ENCODE measurements at regions not wholly inside any gene's neighbourhood (a gene's known extent, or its start where the extent isn't known, plus 50 kb on each side); places are given as distances from the start of the nearest gene placed in this dataset.

DNA sequence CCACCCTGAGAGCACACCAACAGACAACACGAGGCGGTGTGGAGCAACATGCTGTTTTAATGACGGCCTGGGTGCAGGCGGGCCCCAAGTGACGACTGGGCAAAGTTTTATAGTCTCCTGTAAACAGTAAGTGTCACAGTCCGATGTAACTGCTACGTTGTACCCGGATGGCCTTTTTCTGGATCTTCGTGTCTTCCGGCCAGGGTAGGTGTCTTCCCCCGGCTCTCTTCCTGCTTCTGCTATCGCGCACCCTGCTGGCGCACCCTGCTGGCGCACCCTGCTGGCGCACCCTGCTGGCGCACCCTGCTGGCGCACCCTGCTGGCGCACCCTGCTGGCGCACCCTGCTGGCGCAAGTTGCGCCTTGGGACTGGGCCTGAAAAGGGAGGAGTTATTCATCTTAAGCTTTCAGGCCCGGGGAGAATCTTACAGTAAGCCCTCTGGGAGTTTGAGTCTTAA is 143.0 kb upstream of the TARS1 start:
- no peak for DNase-seq (ENCODE audit: low read depth)

DNA sequence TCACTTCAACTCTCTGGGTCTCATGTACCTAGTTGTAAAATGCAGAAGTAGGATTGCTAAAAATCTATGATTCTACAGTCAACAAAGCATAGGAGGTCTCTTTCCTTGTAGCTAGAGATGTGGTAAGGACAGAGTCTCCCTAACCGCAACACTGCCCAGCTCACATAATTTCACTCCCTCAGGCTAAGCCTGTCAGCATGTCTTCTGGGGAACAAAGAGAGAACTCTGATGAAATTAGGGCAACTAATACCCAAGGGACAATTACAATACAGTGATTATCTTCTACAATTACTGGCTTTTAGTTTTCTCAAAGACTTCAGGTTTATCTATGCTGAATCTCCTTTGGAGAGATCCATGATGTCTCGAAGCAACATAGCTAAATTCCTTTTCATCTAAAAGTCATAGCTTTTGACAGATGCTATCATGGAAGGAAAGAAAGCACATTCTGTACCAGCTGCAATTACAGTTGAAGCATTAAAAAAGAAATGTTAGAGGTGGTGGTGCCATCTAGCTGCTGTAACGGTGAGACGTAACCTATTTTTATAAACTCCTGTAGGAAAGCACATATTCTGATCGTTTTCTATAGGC is 141.1 kb upstream of the TARS1 start:
- no peak for DNase-seq (ENCODE audit: low read depth)

DNA sequence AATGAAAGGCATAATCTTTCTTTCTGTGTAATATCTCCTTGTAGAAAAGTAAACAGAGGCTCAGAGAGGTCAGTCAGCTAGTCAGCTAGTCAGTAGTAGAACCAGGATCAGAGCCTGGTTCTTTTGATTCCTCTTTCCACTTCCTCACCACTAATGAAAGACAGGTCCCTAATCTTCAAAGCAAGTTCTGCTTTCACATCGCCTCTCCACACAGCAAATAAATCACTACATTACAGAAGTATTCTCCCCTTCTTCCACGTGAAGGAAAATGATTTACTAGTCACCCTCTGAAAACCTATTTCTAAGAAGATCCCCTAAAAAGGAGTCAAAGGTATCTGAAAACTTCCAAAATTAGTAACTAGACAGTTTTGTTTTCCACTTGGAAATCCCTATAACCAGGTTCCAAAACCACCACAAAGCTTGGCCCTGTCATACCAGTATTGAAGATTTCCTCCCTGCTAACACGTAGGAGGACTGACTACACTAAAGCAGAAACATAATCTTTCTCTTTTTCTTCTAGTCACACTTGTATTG is 140.5 kb upstream of the TARS1 start:
- DNase-seq (ENCODE audit: low read depth), result no peak

DNA sequence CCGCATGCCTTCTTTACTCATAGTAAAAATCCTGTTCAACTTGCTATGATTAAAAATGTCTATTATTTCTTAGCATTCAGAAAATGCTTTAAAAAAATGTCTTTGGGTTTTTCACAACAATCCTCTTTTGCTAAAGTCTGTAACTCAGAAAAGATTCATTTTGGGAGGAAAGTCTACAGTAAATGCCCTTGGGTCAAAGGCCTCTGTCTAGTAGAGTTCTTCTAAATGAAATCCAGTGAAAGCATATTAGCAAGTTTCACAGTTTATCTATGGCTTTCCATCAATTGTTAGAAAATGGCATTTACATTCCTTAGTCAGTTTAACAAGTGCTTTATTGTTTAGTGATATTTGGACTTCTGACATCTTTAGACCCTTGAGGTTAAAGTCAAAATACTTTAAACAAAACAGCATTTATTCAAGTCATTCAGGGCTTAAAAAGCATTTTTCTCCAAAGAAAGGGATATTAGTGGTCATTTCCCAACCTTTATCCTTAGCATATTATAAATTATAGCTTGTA is 137.1 kb upstream of the TARS1 start:
- no peak for DNase-seq (ENCODE audit: low read depth)

DNA sequence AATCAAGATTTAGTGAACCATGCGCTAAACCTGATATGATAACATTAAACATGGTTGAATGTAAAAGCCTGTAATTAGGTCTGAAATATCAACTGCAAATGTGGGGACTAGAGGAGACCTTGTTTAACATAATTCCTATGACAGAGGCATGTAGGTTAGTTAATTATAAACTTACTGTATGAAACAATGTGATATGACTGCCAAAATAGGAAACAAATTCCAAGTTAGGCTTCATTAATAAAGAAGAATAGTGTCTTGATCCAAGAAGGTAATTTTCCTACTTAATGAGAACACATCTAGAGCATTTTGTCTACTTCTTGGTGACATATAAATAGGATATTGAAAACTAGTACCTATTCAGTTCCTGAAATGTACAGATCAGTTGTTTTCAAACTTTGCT is 136.2 kb upstream of the TARS1 start:
- DNase-seq (ENCODE audit: low read depth), result no peak

DNA sequence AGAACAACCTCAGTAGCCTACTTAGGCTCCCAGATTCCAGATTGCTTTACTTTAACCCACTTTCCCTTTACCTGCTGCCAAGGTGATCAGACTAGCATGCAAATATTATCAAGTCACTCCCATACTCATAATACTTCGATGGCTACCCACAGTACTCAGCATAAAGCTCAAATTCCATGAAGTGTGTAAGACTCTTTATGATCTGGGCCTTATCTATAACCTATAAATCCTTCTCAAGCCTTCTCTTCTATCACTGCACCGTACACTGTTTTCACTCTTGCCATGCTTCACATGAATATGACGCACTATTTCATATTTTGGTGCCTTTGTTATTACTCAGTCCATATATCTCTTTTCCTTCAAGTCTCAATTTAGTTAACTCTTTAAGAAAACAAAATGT is 135.2 kb upstream of the TARS1 start:
- no peak for DNase-seq (ENCODE audit: low read depth)

DNA sequence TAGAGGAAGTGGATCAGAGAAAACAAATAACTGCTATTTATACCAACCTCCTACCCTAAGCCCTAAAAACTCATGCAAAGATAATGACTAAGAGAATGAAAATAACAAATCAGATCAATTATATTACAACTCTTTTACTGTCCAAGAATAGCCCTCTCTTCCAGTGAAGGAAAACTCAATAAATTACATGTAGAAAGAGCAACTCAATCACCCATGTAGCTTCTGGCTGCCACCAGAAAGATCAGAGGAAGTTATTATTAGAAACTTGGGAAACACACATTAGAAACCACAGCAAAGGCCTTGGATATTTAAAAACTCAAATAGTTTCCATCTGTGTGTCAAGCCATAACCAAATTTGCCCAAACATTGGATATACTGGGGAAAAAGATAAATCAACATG is 134.0 kb upstream of the TARS1 start:
- DNase-seq (ENCODE audit: low read depth), result no peak

DNA sequence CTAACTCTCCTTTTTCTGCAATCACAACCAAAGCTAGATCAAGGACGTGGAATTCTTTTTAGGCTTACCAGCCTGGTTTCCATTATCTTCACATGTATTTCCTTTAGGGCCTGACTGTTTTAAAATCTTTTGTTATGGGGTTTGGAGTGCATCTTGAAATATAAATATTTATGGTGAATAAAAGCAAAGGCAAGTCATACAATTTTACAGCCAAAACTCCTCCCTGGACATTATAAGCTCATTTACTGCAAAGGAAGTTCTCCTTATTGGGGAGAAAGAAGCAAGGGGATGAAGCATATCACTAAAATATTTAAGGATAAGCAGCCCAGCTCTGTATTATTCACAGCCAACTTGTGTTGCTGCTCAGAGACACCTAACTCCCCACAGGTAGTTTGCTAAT is 132.2 kb upstream of the TARS1 start:
- DNase-seq (ENCODE audit: low read depth), result no peak

DNA sequence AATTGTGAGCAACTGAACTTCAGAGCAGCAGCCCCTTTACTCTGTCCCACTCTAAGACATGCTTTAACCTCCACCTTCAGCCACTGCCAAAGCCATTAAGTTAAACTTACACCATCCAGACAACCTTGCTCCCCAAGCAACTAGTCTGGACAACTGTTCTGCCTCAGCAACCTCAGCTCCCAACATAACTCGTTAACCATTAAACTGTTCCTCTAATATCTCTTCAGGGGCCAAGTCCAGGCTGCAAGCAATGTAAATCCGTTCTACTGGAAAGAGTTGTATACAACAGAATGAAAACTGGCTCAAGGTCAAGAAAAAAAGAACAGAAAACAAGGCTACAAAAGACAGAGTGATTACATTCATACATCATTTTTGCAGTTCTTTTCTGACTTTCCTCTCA is 131.7 kb upstream of the TARS1 start:
- DNase-seq (ENCODE audit: low read depth), result no peak

DNA sequence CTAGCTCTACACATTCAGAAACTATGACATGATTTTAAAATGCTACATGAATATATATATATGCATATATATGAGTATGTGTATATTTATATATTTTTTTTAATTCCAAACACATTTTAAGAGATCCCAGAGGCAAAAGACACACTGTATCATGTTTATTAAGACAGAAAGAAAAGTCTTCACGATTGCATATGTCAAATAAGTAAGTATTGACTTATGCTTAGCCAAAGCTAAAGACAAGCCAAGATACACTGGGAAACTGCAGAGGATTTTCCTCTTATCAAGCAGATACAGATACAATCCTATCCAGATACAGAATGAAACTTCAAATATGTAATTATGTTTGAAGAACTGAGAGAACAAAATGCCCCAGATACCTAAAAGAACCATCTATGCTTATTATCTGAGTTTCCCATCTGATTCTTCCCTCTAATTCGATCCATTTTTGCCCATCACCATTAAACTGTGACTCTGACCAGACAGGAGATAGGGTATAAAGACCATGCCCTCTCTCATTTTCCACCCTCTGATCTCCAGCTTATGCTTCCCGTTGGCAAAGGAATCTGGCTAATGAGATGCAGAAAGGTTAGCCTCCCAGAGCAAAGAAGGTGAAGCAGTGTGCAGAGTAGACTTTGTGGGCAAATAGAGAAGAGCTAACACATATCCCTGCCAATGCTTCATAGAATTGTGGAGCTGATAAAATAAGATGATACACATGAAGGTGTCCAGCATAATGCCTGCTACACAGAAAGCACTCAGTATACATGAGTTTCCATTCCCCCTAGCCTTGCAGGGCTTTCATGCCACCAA is 131.0 kb upstream of the TARS1 start:
- DNase-seq (ENCODE audit: low read depth), result no peak

DNA sequence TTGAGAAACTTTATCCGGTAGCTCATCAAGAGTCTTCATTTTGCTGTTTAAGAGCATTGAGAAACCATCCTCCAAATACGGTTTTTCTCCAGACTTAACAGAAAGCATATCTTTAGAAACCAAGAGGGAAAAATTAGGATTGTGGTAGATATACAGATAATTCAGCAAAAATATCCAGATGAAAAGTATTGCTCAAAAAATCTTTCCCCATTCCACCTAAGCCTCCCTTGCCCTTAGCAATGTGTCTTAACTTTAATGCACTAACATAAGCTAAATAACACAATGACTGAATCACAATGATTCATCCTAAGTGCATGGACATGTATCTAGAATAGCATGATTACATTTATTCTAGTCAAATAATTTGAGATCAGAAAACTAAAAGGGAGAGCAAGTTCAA is 130.3 kb upstream of the TARS1 start:
- no peak for DNase-seq (ENCODE audit: low read depth)

DNA sequence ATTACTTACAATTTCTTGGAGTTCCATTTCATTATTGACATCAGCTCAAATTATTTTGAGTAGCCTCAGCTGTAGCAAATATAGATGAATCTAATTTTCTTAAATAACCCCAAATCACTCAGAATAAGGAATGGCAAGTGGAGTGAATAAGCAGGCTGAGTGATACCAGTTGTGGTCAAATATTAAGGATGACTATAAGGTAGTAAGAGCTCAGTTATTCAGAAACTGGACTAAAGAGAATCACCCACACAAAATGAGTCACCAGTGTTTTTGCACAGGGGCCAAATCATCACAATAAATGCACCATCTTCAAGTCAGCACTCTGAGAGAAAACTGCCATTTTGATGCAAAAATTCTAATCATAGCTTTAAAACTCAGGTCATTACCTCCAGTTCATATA is 128.9 kb upstream of the TARS1 start:
- no peak for DNase-seq (ENCODE audit: low read depth)

DNA sequence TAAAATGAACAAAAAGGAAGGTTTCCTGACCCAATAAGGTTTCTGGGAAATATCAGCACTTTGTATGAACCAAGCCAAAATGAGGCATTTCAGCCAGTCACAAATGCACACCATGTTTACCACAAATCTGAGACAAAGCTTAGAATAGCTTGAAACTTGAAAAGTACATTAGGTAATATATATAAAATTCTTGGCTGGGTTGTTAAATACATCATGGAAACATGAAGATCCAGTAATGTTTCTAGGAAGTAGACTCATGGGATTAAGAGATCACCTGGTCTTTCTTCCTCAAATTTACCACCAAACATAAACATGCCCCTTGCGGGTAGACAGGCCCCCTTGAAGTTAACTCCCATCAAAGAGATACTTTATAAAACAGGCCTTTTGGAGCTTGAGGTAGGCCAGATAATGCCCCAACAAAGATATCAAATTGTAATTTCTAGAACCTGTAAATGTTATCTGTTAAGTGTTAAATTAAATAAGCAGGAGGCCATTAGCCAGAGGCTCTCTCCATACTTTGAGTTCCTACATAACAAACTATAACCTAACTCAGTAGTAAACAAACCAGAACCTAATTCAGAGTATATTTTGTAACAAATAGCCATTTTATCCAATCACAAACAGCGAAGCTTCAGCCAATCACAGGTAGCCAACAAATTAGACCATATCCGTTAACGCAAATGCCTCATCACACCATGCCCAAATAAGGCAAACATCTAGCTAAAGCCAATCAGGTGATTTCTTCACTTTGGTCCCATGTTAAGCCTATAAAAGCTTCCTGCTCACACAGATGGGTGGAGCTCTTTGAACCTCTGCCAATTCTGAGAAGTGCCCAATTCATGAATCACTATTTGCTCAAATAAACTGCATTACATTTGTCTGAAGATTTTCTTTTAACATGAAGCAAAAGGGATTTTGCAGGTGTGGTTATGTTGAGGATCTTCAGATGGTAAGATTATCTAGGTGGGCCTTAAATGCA is 127.9 kb upstream of the TARS1 start:
- DNase-seq (ENCODE audit: low read depth), result no peak

DNA sequence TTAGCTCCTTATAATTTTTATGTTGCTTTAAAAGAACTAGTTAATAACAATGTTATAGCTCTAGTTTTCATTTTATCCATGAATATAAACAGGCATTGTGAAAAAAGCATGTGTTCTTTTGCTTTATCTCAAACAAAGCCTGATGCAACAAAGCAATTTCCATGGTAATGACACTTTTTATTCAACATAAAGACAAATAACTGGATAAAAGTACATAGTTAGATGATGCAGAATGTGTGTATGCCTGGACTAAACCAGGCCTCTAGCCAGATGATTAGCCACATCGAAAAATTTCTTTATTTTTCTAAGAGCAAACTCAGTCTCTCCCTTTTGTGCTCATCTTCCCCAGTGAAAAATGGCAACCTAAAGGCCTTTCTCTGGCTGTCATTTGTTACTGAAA is 125.6 kb upstream of the TARS1 start:
- no peak for DNase-seq (ENCODE audit: low read depth)

DNA sequence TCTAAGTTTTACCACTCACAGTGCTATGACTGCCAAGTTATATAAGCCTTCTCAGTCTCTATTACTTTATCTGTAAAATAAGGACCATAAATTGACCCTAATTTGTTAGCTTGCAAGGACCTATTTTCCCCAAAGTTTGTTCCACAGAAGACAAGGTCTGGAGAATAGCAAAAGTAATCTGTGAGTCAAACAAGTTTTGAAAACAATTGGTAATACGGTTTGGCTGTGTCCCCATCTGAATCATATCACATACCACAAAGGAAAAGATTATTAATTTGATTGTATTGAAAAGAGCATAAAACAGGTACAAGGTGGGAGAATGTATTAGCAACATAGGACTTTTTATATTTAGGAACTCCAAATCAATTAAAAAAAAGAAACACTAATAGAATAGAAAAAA is 124.0 kb upstream of the TARS1 start:
- DNase-seq (ENCODE audit: low read depth), result no peak

DNA sequence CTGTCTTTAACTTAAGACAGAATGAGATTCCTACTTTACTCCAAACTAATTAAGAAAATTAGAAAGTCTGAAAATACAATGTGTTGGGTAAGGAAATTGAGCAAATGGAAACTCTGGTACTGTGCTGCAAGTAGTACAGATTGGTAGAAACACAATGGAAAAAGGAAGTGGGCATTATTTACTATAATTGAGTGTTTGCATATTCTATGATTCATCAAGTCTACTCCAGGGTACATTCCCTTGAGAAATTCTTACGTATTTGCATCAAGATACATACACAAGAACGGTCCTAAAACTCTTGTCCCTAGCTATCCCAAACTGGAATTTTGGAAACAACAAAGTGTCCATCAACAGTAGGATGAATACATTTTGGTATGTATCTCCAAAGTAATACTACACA is 123.5 kb upstream of the TARS1 start:
- DNase-seq (ENCODE audit: low read depth), result no peak

DNA sequence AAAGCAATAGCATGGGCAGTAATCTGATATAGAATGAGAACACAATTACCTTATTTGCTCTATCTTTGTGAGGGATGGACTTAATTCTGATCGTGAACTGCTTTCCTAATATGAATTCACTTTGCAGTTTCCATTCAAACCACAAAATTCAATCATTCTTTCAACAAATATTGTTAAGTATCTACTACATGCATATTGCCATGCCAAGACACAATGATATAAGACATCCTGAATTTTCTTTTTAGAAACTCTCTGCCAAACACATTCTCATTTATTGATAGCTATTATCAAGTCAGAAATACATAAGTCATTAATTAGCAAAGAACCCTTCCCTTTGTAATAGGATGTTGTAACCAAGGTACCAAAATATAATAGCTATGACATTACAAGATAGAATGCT is 121.6 kb upstream of the TARS1 start:
- DNase-seq (ENCODE audit: low read depth), result no peak

DNA sequence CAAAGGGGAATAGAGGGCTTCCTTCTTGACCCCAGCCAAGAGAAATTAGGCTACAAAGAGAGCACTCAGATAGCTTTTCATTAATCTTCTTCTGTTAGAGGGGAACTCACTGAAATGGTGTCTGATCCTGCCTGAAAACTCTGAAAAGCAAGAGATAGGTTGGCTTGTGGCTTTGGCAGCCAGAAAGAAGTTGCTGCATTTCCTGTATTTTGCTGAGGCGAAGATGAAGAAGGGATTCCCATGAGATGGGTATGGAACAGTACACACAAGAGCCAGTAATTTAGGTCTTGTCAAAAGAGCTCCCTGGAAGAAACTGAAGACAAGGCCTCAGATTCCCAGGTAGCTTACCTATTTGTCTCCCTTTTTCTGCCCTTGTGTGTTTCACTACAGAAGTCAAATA is 120.9 kb upstream of the TARS1 start:
- no peak for DNase-seq (ENCODE audit: low read depth)

DNA sequence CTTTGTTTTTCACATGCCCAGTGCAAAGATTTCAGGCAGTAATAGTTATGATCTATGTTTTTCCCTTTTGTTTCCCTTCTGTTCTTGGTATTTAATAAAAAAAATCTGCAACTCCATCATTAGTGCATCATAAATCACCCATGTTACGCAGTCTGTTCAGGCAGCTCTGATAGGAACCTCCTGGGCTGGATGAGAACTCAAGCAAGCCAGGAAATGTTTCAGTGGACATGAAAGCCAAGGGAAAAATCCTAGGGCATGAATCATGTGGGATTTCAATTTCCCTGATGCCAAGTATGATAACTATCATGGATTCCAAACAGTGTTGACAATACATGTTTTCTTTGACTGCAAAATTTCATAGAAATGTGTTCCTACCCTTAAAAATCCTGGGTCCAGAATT is 119.7 kb upstream of the TARS1 start:
- DNase-seq (ENCODE audit: low read depth), result no peak

DNA sequence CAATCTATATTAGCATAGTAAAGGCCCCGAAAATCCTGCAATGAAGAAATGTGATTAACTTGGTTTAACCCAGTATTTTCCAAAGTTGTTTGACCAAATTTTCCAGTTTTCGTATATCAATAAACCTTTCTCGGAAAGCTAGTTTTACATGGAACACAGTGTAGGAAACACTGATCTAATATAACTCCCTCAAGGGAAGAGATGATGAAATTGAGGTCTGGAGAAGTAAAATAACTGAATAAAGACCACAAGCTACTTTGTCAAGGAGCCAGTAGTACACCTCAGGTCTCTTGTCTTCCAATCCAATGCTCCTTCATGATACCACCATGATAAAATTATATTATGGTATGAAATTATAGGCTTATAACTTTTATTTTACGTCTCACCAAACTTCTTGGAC is 118.1 kb upstream of the TARS1 start:
- DNase-seq (ENCODE audit: low read depth), result no peak

DNA sequence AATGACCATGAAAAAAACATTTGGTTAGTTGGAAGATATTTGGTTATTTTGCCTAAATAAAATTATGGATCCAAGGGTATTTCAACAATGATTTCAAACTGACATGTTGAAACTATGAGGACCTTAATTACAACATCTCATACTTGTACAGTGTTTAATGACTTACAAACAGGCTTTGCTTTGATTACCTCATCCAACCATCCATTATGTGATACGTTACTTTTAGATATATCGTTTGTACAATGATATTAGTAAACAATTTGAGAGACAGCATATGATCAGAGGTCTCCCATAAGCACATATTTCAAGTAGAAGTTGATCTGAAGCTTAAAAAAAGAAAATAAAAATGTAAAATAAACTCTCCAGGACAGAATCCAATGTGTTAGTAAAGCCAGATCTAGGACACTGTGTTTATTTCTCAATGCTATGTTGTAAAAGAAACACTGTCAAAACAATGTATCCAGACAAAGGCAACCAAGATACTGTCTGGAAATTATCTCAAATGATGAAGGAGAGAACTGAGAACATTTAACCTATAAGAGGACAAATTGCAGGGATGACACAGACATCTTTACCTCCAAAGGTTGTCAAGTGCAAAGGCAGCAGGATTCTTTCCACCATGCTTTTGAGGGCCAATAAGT is 116.0 kb upstream of the TARS1 start:
- DNase-seq (ENCODE audit: low read depth), result no peak

DNA sequence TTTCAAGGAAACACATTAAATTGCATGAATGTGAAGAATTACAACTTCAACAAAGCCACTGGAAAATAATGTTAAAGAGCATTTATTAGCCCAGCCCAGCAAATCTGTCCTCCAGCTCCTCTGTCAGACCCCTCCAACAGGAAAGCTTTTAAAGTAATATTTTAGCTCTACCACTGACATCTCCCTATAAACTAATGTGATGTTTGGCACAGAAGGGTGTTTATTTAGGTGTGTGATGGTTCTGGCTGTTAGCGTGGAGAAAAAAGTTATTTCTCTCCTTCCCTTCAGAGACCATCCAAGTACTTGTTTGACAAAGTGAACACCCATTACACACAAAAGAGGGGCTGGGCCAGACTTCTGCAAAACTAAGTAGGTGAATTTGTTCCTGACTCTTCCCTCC is 111.9 kb upstream of the TARS1 start:
- no peak for DNase-seq (ENCODE audit: low read depth)
